SK-N-SH (cell line): ENCODE measurements at regions not wholly inside any gene's neighbourhood (a gene's known extent, or its start where the extent isn't known, plus 50 kb on each side); places are given as distances from the start of the nearest gene placed in this dataset.

Experiments
- CTCF ChIA-PET: fragments of 300-600, 350-600 bp; formaldehyde crosslinking; extraction: SDS; loops from one replicate; lab custom pipeline; 2021; lab: Yijun Ruan, JAX
- POLR2A ChIA-PET: fragments of 350-600 bp; sonication (Branson Sonifier 250); formaldehyde crosslinking; extraction: SDS; loops from one replicate; lab custom pipeline; 2020; ENCODE audit warnings: antibody characterized with exemption, inconsistent platforms; lab: Yijun Ruan, JAX
- DNase-seq: peaks from one replicate; pipeline ENCODE4 v3.0.0; 2012
- H2AFZ ChIP-seq: fragments of 200-600 bp; sonication (generic); 2 replicates; pipeline ENCODE4 v1.8.1; 2016; ENCODE audit warnings: antibody characterized with exemption, mild to moderate bottlenecking, low read depth
- H3F3A ChIP-seq: fragments of 200-600 bp; sonication (generic); replicated peaks from 2 replicates; pipeline ENCODE3; 2016; ENCODE audit warnings: antibody characterized with exemption, mild to moderate bottlenecking; ENCODE audit not compliant: insufficient read depth
- H3K27ac ChIP-seq, 2 experiments: fragments of 200-500 bp in 1 of 2; fragments of 200-600 bp in 1 of 2; sonication (Bioruptor generic) in 1 of 2; sonication (generic), shearing (Covaris generic) in 1 of 2; 2 replicates each; pipeline versions ENCODE4 v1.5.1 to v1.6.1; 2014 to 2016; ENCODE audit warnings: low read depth in 2 of 2, inconsistent platforms in 1 of 2, low read length in 1 of 2, mild to moderate bottlenecking in 1 of 2, mixed read lengths in 1 of 2
- H3K27me3 ChIP-seq: fragments of 200-600 bp; sonication (generic), shearing (Covaris generic); 2 replicates; pipeline ENCODE4 v1.6.1; 2016; ENCODE audit warnings: mixed run types; ENCODE audit not compliant: insufficient read depth
- H3K36me3 ChIP-seq, 2 experiments: fragments of 200-500 bp in 1 of 2; fragments of 200-600 bp in 1 of 2; sonication (Bioruptor generic) in 1 of 2; sonication (generic) in 1 of 2; replicated peaks in 1 of 2; 2 replicates each; pipeline versions ENCODE3 to v1.5.1; 2014 to 2016; ENCODE audit warnings: low read length in 1 of 2, mild to moderate bottlenecking in 1 of 2; ENCODE audit not compliant: insufficient read depth in 2 of 2, control insufficient read depth in 1 of 2
- H3K4me1 ChIP-seq, 2 experiments: fragments of 200-500 bp in 1 of 2; fragments of 200-600 bp in 1 of 2; sonication (Bioruptor generic) in 1 of 2; sonication (generic), shearing (Covaris generic) in 1 of 2; 2 replicates each; pipeline versions ENCODE4 v1.5.1 to v1.6.1; 2014 to 2016; ENCODE audit warnings: low read depth in 1 of 2, low read length in 1 of 2, mixed run types in 1 of 2; ENCODE audit not compliant: insufficient read depth in 2 of 2, control insufficient read depth in 1 of 2
- H3K4me2 ChIP-seq: fragments of 200-600 bp; sonication (generic), shearing (Covaris generic); 2 replicates; pipeline ENCODE4 v1.6.1; 2017; ENCODE audit warnings: mixed run types
- H3K4me3 ChIP-seq, 2 experiments: fragments of 200-500 bp in 1 of 2; fragments of 200-600 bp in 1 of 2; sonication (Bioruptor generic) in 1 of 2; sonication (generic), shearing (Covaris generic) in 1 of 2; 2 replicates each; pipeline versions ENCODE4 v1.5.1 to v1.8.1; 2014 to 2016; ENCODE audit warnings: low read depth in 2 of 2, inconsistent platforms in 1 of 2, low read length in 1 of 2, mild to moderate bottlenecking in 1 of 2, mixed read lengths in 1 of 2, moderate library complexity in 1 of 2
- H3K79me2 ChIP-seq: fragments of 200-600 bp; sonication (generic); 2 replicates; pipeline ENCODE4 v1.8.1; 2017; ENCODE audit warnings: mild to moderate bottlenecking; ENCODE audit not compliant: insufficient read depth
- H3K9ac ChIP-seq: fragments of 200-600 bp; sonication (generic); 2 replicates; pipeline ENCODE4 v1.6.1; 2017; ENCODE audit warnings: mixed run types
- H3K9me2 ChIP-seq: fragments of 200-600 bp; sonication (generic); 2 replicates; pipeline ENCODE4 v1.6.1; 2017; ENCODE audit warnings: mixed run types
- H3K9me3 ChIP-seq: fragments of 200-600 bp; sonication (generic); 2 replicates; pipeline ENCODE4 v1.6.1; 2017; ENCODE audit warnings: mixed run types, mild to moderate bottlenecking, moderate library complexity
- H4K20me1 ChIP-seq: fragments of 200-600 bp; sonication (generic); 2 replicates; pipeline ENCODE4 v1.6.1; 2017; ENCODE audit warnings: mild to moderate bottlenecking, mixed run types; ENCODE audit not compliant: insufficient read depth
- JUND ChIP-seq: IDR thresholded peaks from 2 replicates; pipeline ENCODE4 v1.4.0; 2012
- MEF2A ChIP-seq: IDR thresholded peaks from 2 replicates; pipeline ENCODE4 v1.4.0; 2012; ENCODE audit warnings: low read depth, borderline replicate concordance
- MXI1 ChIP-seq: IDR thresholded peaks from 2 replicates; pipeline ENCODE4 v1.6.1; 2012; ENCODE audit warnings: mild to moderate bottlenecking, low read depth, low read length, improper control_type of control experiment
- RAD21 ChIP-seq: IDR thresholded peaks from 2 replicates; pipeline ENCODE4 v1.6.1; 2012; ENCODE audit warnings: mild to moderate bottlenecking, low read length
- TCF12 ChIP-seq: IDR thresholded peaks from 2 replicates; pipeline ENCODE4 v1.4.0; 2012
- WGBS: methylation state at CpG from one replicate; pipeline ENCODE4 v1.1.6; 2017; ENCODE audit warnings: low lambda C conversion rate; 5-methylcytosine and 5-hydroxymethylcytosine counted together
- TF ChIP-seq, protein P1 (sequence below): fragments of 150-350 bp; IDR thresholded peaks from 2 replicates; pipeline ENCODE4 v1.6.1; 2016; ENCODE audit warnings: mild to moderate bottlenecking, low read depth, low read length
- TF ChIP-seq, protein P2 (sequence below): fragments of 150-350 bp; IDR thresholded peaks from 2 replicates; pipeline ENCODE4 v1.6.1; 2017; ENCODE audit warnings: antibody characterized with exemption, low read length, low read depth, borderline replicate concordance
- TF ChIP-seq, protein P3 (sequence below): IDR thresholded peaks from 2 replicates; pipeline ENCODE4; 2012
- TF ChIP-seq, protein P4 (sequence below): IDR thresholded peaks from 2 replicates; pipeline ENCODE4 v1.6.1; 2012; ENCODE audit warnings: mild to moderate bottlenecking, low read depth, low read length, moderate library complexity
- TF ChIP-seq, protein P5 (sequence below): fragments of 200-600 bp; sonication (generic); IDR thresholded peaks from 2 replicates; pipeline ENCODE4 v1.6.1; 2017; ENCODE audit warnings: antibody characterized with exemption, mild to moderate bottlenecking, moderate library complexity

DNA sequence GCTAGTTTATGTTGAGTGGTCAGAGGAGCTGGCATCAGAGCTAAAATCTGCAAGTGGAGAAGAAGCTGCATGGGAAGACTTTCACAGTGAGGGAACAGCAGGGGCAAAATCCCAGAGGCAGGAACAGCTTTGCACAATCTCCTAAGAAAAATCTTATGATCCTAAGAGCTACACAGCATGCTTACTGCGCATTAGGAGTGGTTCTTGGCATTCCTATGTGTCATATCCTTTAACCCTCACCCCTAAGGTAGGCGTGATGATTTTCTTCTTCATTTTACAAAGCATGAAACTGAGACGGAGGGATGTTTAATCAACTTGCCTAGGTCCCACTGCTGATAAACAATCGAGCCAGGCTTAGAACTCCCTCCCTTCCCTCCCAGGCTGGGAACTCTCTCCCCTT lies 313.6 kb upstream of the SULF2 start:
- H3K9ac ChIP-seq = no peak overlapping the region
- H3K79me2 ChIP-seq = no peaks in the 10 kb centered on the region
- H3K4me2 ChIP-seq = no peak overlapping the region
- no peak overlapping the region for H3K4me3 ChIP-seq
- H3K27me3 ChIP-seq = no peaks in the 10 kb centered on the region
- no peaks in the 10 kb centered on the region for H3K36me3 ChIP-seq
- H3K27ac ChIP-seq = no peak overlapping the region
- 53% methylated on average over 3 of the region's 4 CpGs for WGBS
- DNase-seq = no peak
- no peak for TF ChIP-seq JUND
- TF ChIP-seq MEF2A = no peak
- TF ChIP-seq, protein P1, sequence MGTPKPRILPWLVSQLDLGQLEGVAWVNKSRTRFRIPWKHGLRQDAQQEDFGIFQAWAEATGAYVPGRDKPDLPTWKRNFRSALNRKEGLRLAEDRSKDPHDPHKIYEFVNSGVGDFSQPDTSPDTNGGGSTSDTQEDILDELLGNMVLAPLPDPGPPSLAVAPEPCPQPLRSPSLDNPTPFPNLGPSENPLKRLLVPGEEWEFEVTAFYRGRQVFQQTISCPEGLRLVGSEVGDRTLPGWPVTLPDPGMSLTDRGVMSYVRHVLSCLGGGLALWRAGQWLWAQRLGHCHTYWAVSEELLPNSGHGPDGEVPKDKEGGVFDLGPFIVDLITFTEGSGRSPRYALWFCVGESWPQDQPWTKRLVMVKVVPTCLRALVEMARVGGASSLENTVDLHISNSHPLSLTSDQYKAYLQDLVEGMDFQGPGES = no peak
- TF ChIP-seq, protein P2, sequence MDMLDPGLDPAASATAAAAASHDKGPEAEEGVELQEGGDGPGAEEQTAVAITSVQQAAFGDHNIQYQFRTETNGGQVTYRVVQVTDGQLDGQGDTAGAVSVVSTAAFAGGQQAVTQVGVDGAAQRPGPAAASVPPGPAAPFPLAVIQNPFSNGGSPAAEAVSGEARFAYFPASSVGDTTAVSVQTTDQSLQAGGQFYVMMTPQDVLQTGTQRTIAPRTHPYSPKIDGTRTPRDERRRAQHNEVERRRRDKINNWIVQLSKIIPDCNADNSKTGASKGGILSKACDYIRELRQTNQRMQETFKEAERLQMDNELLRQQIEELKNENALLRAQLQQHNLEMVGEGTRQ = no peak
- TF ChIP-seq, protein P3, sequence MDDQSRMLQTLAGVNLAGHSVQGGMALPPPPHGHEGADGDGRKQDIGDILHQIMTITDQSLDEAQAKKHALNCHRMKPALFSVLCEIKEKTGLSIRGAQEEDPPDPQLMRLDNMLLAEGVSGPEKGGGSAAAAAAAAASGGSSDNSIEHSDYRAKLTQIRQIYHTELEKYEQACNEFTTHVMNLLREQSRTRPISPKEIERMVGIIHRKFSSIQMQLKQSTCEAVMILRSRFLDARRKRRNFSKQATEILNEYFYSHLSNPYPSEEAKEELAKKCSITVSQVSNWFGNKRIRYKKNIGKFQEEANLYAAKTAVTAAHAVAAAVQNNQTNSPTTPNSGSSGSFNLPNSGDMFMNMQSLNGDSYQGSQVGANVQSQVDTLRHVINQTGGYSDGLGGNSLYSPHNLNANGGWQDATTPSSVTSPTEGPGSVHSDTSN = no peak
- TF ChIP-seq MXI1 = no peak
- TF ChIP-seq RAD21 = no peak
- no peak for TF ChIP-seq TCF12
- TF ChIP-seq, protein P4, sequence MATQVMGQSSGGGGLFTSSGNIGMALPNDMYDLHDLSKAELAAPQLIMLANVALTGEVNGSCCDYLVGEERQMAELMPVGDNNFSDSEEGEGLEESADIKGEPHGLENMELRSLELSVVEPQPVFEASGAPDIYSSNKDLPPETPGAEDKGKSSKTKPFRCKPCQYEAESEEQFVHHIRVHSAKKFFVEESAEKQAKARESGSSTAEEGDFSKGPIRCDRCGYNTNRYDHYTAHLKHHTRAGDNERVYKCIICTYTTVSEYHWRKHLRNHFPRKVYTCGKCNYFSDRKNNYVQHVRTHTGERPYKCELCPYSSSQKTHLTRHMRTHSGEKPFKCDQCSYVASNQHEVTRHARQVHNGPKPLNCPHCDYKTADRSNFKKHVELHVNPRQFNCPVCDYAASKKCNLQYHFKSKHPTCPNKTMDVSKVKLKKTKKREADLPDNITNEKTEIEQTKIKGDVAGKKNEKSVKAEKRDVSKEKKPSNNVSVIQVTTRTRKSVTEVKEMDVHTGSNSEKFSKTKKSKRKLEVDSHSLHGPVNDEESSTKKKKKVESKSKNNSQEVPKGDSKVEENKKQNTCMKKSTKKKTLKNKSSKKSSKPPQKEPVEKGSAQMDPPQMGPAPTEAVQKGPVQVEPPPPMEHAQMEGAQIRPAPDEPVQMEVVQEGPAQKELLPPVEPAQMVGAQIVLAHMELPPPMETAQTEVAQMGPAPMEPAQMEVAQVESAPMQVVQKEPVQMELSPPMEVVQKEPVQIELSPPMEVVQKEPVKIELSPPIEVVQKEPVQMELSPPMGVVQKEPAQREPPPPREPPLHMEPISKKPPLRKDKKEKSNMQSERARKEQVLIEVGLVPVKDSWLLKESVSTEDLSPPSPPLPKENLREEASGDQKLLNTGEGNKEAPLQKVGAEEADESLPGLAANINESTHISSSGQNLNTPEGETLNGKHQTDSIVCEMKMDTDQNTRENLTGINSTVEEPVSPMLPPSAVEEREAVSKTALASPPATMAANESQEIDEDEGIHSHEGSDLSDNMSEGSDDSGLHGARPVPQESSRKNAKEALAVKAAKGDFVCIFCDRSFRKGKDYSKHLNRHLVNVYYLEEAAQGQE = no peak
- TF ChIP-seq, protein P5, sequence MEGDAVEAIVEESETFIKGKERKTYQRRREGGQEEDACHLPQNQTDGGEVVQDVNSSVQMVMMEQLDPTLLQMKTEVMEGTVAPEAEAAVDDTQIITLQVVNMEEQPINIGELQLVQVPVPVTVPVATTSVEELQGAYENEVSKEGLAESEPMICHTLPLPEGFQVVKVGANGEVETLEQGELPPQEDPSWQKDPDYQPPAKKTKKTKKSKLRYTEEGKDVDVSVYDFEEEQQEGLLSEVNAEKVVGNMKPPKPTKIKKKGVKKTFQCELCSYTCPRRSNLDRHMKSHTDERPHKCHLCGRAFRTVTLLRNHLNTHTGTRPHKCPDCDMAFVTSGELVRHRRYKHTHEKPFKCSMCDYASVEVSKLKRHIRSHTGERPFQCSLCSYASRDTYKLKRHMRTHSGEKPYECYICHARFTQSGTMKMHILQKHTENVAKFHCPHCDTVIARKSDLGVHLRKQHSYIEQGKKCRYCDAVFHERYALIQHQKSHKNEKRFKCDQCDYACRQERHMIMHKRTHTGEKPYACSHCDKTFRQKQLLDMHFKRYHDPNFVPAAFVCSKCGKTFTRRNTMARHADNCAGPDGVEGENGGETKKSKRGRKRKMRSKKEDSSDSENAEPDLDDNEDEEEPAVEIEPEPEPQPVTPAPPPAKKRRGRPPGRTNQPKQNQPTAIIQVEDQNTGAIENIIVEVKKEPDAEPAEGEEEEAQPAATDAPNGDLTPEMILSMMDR = no peak
- H3K4me1 ChIP-seq = no peaks in the 10 kb centered on the region; a peak in 1 of 4 replicates
- no peaks in the 10 kb centered on the region for H3F3A ChIP-seq
- POLR2A ChIA-PET = no interaction called here
- no peaks in the 10 kb centered on the region for H3K9me3 ChIP-seq
- CTCF ChIA-PET = interaction anchor here (1.0 to 1.9 kb wide), 3 partner anchors 23 to 435 kb away, joined by 3 to 5 read pairs (median 4); no protein-coding TSS in a partner anchor
- no peaks in the 10 kb centered on the region for H3K9me2 ChIP-seq
- no peaks in the 10 kb centered on the region for H4K20me1 ChIP-seq
- no peak overlapping the region for H2AFZ ChIP-seq
